Endothelial cell of umbilical vein (primary cell): ENCODE measurements at regions not wholly inside any gene's neighbourhood (a gene's known extent, or its start where the extent isn't known, plus 50 kb on each side); places are given as distances from the start of the nearest gene placed in this dataset.

Experiments used
- EZH2 ChIP-seq: IDR thresholded peaks from 2 replicates; pipeline ENCODE4 v1.6.1; 2012; ENCODE audit warnings: borderline replicate concordance, low read depth, mild to moderate bottlenecking, moderate library complexity, low read length, inconsistent platforms; ENCODE audit not compliant: severe bottlenecking
- TF ChIP-seq, protein P1 (sequence below), 2 donors: IDR thresholded peaks; 1 replicate in 1 of 2; 2 replicates in 1 of 2; pipeline ENCODE4 v1.5.1; 2011; ENCODE audit warnings: low read length in 2 of 2, mild to moderate bottlenecking in 2 of 2, moderate library complexity in 2 of 2, control low read depth in 1 of 2, inconsistent platforms in 1 of 2, low read depth in 1 of 2; ENCODE audit not compliant: insufficient read depth in 1 of 2; ENCODE audit errors: extremely low read depth in 1 of 2

- no peak for TF ChIP-seq EZH2
- TF ChIP-seq, protein P1, sequence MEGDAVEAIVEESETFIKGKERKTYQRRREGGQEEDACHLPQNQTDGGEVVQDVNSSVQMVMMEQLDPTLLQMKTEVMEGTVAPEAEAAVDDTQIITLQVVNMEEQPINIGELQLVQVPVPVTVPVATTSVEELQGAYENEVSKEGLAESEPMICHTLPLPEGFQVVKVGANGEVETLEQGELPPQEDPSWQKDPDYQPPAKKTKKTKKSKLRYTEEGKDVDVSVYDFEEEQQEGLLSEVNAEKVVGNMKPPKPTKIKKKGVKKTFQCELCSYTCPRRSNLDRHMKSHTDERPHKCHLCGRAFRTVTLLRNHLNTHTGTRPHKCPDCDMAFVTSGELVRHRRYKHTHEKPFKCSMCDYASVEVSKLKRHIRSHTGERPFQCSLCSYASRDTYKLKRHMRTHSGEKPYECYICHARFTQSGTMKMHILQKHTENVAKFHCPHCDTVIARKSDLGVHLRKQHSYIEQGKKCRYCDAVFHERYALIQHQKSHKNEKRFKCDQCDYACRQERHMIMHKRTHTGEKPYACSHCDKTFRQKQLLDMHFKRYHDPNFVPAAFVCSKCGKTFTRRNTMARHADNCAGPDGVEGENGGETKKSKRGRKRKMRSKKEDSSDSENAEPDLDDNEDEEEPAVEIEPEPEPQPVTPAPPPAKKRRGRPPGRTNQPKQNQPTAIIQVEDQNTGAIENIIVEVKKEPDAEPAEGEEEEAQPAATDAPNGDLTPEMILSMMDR (IDR thresholded peaks at IDR 0.05; ENCODE audit: extremely low read depth in 1 of 2, insufficient read depth in 1 of 2, low read depth in 1 of 2, low read length in 2 of 2): no peak
Measured at GRCh38 chr2:60298006-60298696, 255.3 kb downstream of the BCL11A start.
